ENCODE measurements at regions not wholly inside any gene's neighbourhood (a gene's known extent, or its start where the extent isn't known, plus 50 kb on each side); places are given as distances from the start of the nearest gene placed in this dataset.
"Not testable (repeated sequence)": the region's sequence is repeated elsewhere in the genome, so short reads cannot be mapped to it uniquely, and the experiment has no call there.

DNA sequence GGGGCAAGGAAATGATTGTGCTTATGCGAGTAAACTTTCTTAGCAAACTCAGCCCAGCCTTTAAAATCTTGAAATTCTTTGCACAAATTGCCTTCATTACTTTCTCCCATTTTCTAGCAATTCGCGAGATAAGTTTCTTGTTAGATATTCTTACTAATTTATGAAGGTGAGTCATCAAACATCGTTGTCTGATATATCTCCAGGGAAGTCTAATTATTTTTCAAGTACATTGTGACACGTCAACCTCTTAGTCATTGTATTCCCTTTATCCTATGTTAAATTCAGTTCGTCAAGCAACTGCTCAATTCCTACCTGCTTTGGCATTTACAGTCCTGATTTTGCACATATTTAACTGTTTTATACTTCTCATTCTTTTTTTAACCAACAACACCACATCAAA is 854.5 kb upstream of the CRIM1 start:
- ATAC-seq = no peak
- no peak for DNase-seq
- Mint-ChIP-seq H3K27me3 (ENCODE audit: low read depth) (no peaks in the 10 kb centered on the region), H3K36me3 (ENCODE audit: insufficient read depth) (no peaks in the 10 kb centered on the region), H3K9me3 (peaks cover 4% of the 10 kb centered on the region), H3K4me1 (ENCODE audit: low read depth) (no peaks in the 10 kb centered on the region), H3K4me3 (no peak overlapping the region)

DNA sequence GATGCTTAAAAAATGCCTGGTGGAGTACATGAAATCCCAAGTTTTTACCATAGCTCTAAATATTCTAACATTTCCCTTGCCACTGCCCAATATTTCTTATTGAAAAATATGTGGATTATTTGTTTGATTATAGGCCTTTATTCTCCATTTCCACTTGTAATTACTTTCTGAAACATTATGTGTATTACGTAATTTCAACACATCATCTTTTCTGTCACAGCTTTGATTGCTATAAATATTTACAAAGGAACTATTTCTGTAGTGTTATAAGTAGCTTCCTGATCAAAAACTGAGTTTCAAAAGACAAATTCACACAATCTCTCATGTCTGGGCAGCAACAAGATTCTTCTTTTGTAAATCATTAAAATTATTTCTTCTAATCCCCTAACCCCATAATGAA is 859.6 kb upstream of the CRIM1 start:
- Mint-ChIP-seq H3K9me3 (peaks cover 4% of the 10 kb centered on the region), H3K36me3 (ENCODE audit: insufficient read depth) (no peaks in the 10 kb centered on the region), H3K4me3 (no peak overlapping the region), H3K4me1 (ENCODE audit: low read depth) (no peaks in the 10 kb centered on the region), H3K27me3 (ENCODE audit: low read depth) (no peaks in the 10 kb centered on the region)
- DNase-seq (no peak), ATAC-seq (no peak)

DNA sequence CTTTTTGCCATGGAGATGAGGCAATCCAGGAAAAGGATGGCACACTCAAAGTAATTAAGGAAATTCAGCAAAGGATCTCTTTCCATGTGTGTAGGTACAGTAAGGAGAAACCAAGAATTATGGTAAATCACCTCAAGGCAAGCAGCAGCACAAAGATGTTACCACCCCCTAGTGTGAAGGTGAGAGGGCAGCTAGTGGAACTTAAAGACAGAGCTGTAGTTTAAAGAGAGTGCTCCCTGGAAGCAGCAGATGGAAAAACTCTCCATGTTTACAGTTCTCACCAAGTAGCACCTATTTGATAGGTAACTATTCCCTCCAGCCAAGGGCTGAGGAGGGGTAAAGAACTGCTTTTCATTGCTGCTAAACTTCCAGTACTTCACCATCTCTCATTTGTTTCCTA is 860.4 kb upstream of the CRIM1 start:
- Mint-ChIP-seq H3K36me3 (ENCODE audit: insufficient read depth) (no peaks in the 10 kb centered on the region), H3K4me3 (no peak overlapping the region), H3K9me3 (peaks cover 4% of the 10 kb centered on the region), H3K27me3 (ENCODE audit: low read depth) (no peaks in the 10 kb centered on the region), H3K4me1 (ENCODE audit: low read depth) (no peaks in the 10 kb centered on the region)
- ATAC-seq (no peak), DNase-seq (no peak)

DNA sequence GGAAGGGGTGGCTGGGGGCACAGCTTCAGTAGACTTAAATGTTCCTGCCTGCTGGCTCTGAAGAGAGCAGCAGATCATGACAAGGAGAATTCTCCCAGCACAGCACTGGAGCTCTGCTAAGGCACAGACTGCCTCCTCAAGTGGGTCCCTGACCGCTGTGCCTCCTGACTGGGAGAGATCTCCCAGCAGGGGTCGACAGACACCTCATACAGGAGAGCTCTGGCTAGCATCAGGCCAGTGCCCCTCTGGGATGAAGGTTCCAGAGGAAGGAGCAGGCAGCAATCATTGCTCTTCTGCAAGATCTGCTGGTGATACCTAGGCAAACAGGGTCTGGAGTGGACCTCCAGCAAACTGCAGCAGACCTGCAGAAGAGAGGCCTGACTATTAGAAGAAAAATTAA is 877.5 kb upstream of the CRIM1 start:
- H3K9me3 Mint-ChIP-seq = not testable (repeated sequence)

DNA sequence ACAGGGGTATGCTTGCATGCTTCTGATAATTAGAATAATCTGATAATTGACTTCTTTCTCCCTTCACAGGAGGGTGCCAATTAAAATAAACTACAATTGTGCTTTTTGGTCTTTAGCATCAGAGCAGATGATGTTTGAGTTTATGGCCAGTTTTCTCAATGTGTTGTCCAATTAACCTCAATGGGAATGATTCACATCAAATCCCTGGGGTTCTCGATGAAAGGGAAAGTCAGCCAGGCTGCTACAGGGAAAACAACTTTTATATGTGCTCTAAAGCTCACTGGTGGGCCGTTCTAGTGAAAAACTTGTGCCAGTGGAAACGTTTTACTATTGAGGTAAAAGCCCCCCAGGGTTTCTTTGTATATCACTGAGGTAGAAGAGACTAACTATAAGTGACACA is 887.3 kb upstream of the CRIM1 start:
- no peak for ATAC-seq
- no peaks in the 10 kb centered on the region for H3K36me3 Mint-ChIP-seq (ENCODE audit: insufficient read depth)
- no peaks in the 10 kb centered on the region for H3K4me1 Mint-ChIP-seq (ENCODE audit: low read depth)

More for the DNA sequence above, 877.5 kb upstream of the CRIM1 start:
- H3K4me1 Mint-ChIP-seq (ENCODE audit: low read depth); H3K27me3 Mint-ChIP-seq (ENCODE audit: low read depth); H3K36me3 Mint-ChIP-seq (ENCODE audit: insufficient read depth); ATAC-seq; H3K4me3 Mint-ChIP-seq; DNase-seq: not testable (repeated sequence)

DNA sequence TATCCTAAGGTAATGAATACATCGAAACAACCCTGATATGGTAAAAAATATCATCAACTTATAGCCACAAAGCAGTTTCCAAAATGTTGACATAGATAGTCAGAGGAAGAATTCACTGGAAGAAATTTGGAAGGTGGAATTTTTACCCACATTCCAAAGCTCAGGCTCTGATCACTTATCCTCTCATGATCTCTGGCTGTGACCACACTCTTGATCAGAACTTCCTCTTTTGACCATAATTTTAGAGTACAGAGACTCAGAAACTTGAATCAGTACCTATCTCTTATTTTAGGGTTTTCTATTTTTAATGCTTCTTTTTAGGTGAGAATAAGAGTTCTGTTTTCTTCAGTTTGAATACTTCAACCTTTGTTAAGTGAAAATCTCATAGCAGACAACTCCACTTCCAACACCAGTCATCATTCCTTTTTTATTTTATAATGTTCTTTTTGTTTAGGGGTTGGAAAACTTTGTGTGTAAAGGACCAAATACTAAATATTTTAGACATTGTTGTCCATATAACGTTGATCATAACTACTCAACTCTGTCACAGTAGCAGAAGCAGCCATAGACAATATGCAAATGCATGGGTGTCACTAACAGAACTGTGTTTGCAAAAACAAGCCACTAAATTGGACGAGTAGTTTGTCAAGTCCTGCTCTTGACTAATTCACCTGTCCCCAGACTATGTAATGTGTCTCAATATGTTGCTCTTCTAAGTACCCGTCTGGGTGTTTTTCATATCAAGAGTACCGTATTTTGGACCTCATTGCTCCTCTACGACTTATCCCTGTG is 891.6 kb upstream of the CRIM1 start:
- Mint-ChIP-seq H3K4me3 (no peak overlapping the region), H3K4me1 (ENCODE audit: low read depth) (no peaks in the 10 kb centered on the region), H3K36me3 (ENCODE audit: insufficient read depth) (no peaks in the 10 kb centered on the region), H3K27me3 (ENCODE audit: low read depth) (no peaks in the 10 kb centered on the region), H3K9me3 (no peaks in the 10 kb centered on the region)
- ATAC-seq = no peak
- no peak for DNase-seq

More for the DNA sequence above, 887.3 kb upstream of the CRIM1 start:
- Mint-ChIP-seq H3K27me3 (ENCODE audit: low read depth) (no peaks in the 10 kb centered on the region), H3K4me3 (no peak overlapping the region), H3K9me3 (no peaks in the 10 kb centered on the region)
- DNase-seq = no peak

DNA sequence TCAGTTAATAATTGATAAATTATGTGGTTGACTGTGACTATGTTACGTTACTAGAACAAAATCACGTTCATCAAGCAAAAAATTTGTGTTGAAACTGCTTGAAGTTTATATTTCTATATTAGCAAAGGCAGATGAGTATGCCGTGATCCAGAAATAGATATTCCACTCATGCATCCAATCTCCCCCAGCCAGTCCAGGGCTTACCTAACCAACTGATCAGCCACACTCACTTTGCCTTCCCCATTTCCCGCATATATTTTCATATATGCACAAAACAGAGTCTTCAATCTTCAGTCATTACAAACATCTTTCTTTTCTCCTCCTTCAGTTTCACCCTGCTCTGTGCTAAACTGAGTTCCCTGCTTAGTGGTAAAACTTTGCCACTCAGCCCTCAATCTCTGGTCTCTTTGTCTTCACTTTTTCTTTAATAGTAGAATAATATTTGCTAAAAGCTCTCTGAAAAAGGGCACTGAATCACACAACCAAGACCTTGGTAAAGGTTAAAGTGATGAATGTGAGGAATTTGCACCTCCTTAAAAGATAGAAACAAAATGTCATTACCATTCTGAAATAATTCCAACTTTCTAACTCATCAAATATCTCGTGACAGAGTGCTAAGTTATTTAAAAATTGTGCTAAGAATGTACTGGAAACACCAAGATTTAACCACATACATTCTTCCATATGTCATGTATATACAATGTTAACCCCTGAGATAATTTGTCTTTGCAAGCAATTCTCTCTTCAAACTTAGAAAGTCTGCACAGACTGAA is 893.2 kb upstream of the CRIM1 start:
- H3K27me3 Mint-ChIP-seq (ENCODE audit: low read depth) = no peaks in the 10 kb centered on the region

DNA sequence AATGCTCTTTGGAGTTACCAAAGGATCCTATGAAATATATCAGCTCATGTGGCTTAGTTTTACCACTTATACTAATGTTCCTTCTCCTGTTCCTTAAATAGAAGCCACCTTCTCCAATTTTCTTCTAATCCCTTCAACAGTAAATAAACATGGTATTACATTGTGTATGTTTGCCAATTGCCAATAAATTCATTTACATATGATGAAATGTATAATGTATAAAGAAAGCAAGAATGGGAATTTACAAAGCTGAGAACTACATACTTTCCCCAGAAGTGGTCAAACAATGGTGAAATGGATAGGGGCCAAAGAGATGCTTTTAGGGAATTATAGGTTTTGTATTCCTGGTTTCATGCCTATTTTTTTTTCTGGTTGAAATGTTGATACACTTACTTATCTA is 894.2 kb upstream of the CRIM1 start:
- Mint-ChIP-seq H3K4me1 (ENCODE audit: low read depth) (no peaks in the 10 kb centered on the region), H3K9me3 (no peaks in the 10 kb centered on the region), H3K36me3 (ENCODE audit: insufficient read depth) (no peaks in the 10 kb centered on the region), H3K4me3 (no peak overlapping the region), H3K27me3 (ENCODE audit: low read depth) (no peaks in the 10 kb centered on the region)
- ATAC-seq (no peak), DNase-seq (no peak)

More for the DNA sequence above, 893.2 kb upstream of the CRIM1 start:
- no peaks in the 10 kb centered on the region for H3K9me3 Mint-ChIP-seq
- no peaks in the 10 kb centered on the region for H3K36me3 Mint-ChIP-seq (ENCODE audit: insufficient read depth)
- no peaks in the 10 kb centered on the region for H3K4me1 Mint-ChIP-seq (ENCODE audit: low read depth)
- no peak overlapping the region for H3K4me3 Mint-ChIP-seq
- ATAC-seq = no peak
- DNase-seq = no peak

DNA sequence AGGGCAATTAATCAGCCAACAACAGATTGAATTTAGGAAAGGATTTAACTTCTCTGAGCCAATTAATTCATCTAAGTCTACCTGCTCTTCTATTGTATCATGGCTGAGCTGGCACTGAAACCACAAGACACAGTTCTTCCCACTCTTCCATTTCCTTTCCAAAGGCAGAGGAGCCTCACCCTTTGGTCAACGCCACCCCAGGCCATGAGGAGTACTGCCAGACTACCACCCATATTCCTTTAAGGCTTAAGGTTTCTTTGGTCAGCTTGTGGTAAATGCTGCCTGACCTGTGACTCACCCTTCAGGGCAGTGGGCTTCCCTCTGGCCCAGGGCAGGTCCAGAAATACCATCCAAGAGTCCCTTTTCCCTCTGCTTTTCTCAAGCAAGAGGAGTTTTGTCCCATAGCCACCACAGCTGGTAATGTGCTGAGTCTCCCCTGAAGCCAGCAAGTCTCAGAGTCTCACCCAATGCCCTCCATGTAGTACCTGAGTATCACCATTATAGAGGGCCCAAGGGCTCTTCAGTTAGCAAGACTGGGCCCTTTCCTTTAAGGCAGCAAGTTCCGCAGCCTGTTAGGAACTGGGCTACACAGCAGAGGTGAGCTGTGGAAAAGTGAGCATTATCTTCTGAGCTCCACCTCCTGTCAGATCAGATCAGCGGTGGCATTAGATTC is 900.5 kb upstream of the CRIM1 start:
- Mint-ChIP-seq H3K4me3 (no peak overlapping the region), H3K9me3 (no peaks in the 10 kb centered on the region), H3K36me3 (ENCODE audit: insufficient read depth) (no peaks in the 10 kb centered on the region), H3K27me3 (ENCODE audit: low read depth) (peaks cover 2% of the 10 kb centered on the region), H3K4me1 (ENCODE audit: low read depth) (no peaks in the 10 kb centered on the region)
- ATAC-seq = peak in 1 of 2 donors; percentile 10
- no peak for DNase-seq

DNA sequence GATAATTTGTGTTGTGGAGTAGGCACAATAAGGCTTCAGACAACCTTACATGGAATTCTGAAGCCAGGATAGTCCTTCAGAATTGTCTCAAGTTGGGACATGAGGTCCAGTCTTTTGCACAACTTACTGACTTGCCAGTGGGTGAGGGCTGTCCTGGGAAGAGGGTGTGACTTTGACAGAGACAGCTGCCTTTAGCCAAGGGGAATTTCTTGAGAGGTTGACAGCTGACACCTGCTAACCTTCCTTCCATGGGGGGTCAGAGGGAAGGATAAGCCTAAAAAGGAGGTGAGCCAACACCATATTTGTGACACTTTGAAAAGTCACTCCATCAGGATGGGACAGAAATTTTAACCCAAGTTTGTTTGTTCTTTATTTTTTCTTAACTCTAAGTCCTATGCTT is 907.8 kb upstream of the CRIM1 start:
- no peaks in the 10 kb centered on the region for H3K9me3 Mint-ChIP-seq
- ATAC-seq = no peak
- H3K36me3 Mint-ChIP-seq (ENCODE audit: insufficient read depth) = no peaks in the 10 kb centered on the region
- DNase-seq = no peak
- H3K4me1 Mint-ChIP-seq (ENCODE audit: low read depth) = no peaks in the 10 kb centered on the region
- no peak overlapping the region for H3K4me3 Mint-ChIP-seq
- H3K27me3 Mint-ChIP-seq (ENCODE audit: low read depth) = peaks cover 2% of the 10 kb centered on the region

DNA sequence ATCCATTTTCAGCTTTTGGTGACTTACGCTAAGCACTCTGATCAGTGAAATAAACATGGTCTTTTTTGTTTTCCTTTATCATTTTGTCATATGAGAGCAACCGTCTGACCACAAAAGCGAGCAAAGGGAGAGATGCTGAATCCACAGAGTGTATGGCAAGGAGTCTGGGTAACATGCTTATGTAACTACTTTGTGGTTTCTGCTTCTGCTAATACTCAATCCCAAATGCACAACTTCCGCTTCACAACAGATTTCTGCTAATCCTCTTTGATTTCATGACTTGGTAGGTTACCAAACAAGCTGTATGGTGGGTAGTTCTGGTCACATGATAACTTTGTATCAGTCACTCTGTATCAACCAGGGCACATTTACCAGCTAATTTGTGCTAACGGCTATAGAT is 908.4 kb upstream of the CRIM1 start:
- Mint-ChIP-seq H3K4me1 (ENCODE audit: low read depth) (no peaks in the 10 kb centered on the region), H3K27me3 (ENCODE audit: low read depth) (peaks cover 2% of the 10 kb centered on the region), H3K9me3 (no peaks in the 10 kb centered on the region), H3K36me3 (ENCODE audit: insufficient read depth) (no peaks in the 10 kb centered on the region), H3K4me3 (no peak overlapping the region)
- no peak for DNase-seq
- ATAC-seq = no peak

DNA sequence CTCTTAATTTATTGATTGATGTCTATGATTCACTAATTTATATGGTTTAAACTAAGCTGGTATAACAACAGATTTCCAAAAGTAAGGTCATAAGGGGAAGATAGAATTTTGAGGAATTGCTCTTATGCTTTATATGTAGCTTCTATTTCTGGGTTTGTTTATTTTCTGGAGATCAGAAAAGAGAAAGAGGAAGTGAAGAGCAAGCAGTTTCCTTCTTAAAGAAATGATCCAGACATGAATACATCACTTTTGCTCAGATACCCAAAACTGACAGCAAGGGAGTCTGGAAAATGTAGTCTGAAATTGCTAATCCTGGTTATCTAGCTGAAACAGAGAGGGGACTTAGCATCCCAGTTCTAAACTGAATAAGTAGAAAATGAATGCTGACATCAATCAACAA is 912.5 kb upstream of the CRIM1 start:
- Mint-ChIP-seq H3K4me3 (no peak overlapping the region), H3K9me3 (no peaks in the 10 kb centered on the region), H3K4me1 (ENCODE audit: low read depth) (no peaks in the 10 kb centered on the region), H3K36me3 (ENCODE audit: insufficient read depth) (no peaks in the 10 kb centered on the region), H3K27me3 (ENCODE audit: low read depth) (peaks cover 2% of the 10 kb centered on the region)
- DNase-seq (no peak), ATAC-seq (no peak)

DNA sequence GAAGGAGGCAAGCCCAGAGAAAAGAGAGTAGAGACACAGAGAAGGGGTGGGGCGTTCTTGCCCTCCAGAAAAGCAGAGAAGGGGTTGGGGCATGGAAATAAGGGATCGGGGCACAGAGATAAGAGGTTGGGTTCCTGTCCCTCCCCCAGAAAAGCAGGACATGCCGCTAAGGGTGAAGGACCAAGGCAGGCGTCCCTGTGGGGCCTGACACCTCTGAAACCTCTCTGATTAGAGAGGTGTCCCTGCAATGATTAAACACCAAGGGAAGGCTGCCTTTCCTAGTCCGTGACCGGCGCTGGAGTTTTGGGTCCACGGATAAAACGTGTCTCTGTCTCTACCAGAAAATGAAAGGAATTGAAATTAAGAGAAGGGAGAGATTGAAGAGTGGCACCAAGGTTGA is 914.0 kb upstream of the CRIM1 start:
- not testable (repeated sequence) for H3K4me1 Mint-ChIP-seq (ENCODE audit: low read depth); H3K9me3 Mint-ChIP-seq; ATAC-seq; H3K27me3 Mint-ChIP-seq (ENCODE audit: low read depth); H3K4me3 Mint-ChIP-seq; DNase-seq; H3K36me3 Mint-ChIP-seq (ENCODE audit: insufficient read depth)

DNA sequence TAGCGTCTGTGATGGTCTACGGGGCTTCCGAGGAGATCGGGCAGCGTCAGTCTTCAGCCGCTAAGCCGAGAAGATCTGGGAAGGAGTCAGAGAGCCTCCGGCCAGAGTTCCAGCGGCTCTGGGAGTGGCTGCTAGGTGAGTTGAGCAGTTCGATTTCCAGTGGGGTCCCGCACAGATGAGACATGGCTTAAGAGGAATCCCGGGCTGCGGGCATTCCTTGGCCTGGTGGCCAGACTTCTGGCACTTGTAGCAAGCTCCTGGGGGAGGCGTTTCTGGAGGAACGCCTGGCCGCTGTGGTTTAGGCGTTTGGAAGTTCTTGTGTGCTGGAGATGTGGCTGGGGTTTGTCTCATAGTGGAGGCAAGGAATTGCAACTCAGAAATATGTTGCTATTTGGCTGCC is 915.3 kb upstream of the CRIM1 start:
- H3K9me3 Mint-ChIP-seq; DNase-seq; H3K36me3 Mint-ChIP-seq (ENCODE audit: insufficient read depth); ATAC-seq; H3K27me3 Mint-ChIP-seq (ENCODE audit: low read depth); H3K4me1 Mint-ChIP-seq (ENCODE audit: low read depth); H3K4me3 Mint-ChIP-seq: not testable (repeated sequence)

DNA sequence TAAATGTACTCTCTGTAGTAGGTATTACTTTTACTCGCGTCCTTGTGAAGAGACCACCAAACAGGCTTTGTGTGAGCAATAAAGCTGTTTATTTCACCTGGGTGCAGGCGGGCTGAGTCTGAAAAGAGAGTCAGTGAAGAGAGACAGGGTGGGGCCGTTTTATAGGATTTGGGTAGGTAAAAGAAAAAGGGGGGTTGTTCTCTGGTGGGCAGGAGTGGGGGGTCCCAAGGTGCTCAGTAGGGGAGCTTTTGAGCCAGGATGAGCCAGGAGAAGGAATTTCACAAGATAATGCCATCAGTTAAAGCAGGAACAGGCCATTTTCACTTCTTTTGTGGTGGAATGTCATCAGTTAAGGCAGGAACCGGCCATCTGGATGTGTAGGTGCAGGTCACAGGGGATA is 918.7 kb upstream of the CRIM1 start:
- not testable (repeated sequence) for DNase-seq; H3K27me3 Mint-ChIP-seq (ENCODE audit: low read depth); H3K4me1 Mint-ChIP-seq (ENCODE audit: low read depth); H3K4me3 Mint-ChIP-seq; H3K9me3 Mint-ChIP-seq; ATAC-seq; H3K36me3 Mint-ChIP-seq (ENCODE audit: insufficient read depth)
